HG03064 (cell line): ENCODE measurements at regions not wholly inside any gene's neighbourhood (a gene's known extent, or its start where the extent isn't known, plus 50 kb on each side); places are given as distances from the start of the nearest gene placed in this dataset.
"Not testable (repeated sequence)": the region's sequence is repeated elsewhere in the genome, so short reads cannot be mapped to it uniquely, and the experiment has no call there.

Experiments
- ATAC-seq: cut with Tn5 transposase; IDR thresholded peaks from one replicate; pipeline ENCODE4 v1.9.1; 2021; ENCODE audit warnings: low read depth; ENCODE audit not compliant: unreplicated experiment

DNA sequence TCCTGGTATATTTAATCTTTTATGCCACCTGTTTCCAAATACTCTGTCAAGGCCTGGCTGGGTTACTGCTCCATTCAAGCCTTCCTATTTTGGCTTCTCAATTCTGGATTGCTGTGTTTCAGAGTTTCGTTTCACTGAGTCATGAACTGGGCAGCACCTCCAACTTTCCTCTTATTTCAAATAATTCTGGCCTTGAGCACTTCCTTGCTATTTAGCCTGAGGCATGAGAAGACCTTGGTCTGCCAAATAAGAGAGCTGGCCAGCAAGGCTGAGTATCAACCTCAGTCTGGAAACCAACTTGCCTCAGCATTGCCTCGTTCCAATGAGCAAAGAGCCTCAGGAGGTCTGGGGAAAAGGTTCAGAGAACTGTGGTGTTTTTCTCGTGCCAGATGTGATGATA, 66.6 kb downstream of the TNFAIP3 start:
- no peak for ATAC-seq

DNA sequence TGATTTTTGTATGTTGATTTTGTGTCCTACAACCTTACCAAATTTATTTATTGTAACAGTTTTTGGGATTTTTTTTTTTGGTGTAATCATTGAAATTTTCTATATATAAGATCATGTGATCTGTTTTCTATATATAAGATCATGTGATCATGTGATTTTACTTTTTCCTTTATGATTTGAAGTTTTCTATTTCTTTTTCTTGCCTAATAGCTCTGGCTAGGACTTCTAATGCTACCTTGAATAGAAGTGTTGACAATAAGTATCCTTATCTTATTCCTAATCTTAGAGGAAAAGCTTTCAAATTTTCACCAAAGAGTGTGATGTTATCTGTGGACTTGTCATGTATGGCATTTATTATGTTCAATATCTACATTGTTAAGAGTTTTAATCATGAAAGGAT, 69.7 kb downstream of the TNFAIP3 start:
- no peak for ATAC-seq

DNA sequence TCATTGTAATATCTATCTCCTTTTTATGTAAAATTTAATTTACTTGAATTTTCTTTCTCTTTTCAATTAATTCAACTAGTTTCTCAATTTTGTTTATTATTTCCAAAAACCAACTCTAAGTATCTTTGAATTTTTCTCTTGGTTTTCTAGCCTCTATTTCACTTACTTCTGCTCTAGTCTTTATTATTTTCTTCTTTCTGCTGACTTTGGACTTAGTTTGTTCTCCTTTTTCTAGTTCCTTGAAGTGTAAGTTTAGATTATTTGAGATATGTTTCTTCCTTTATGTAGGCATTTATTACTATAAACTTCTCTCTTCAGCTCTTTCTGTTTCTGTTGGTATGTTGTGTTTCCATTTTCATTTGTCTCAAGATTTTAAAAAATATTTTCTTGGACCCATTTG, 70.8 kb downstream of the TNFAIP3 start:
- ATAC-seq: no peak

DNA sequence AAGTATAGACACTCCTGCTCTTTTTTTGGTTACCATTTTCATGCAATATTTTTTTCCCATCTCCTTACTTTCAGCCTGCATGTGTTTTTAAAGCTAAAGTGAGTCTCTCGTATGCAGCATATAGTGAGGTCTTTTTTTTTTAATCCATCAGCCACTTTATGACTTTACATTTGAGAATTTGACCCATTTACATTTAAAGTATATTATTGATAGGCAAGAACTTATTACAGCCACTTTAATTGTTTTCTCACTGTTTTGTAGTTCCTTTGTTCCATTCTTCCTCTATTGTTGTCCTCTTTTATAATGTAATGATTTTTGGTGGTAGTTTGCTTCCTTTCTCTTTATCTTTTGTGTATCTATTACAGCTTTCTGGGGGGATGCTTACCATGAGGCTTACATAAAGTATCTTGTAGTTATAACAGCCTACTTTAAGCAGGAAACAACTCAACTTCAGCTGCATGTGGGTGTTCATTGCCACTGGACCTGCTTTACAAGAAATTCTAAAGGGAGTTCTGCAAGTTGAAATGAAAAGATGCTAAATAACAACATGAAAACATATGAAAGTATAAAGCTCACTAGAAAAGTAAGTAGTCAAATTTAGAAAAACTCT, 71.8 kb downstream of the TNFAIP3 start:
- ATAC-seq: no peak

DNA sequence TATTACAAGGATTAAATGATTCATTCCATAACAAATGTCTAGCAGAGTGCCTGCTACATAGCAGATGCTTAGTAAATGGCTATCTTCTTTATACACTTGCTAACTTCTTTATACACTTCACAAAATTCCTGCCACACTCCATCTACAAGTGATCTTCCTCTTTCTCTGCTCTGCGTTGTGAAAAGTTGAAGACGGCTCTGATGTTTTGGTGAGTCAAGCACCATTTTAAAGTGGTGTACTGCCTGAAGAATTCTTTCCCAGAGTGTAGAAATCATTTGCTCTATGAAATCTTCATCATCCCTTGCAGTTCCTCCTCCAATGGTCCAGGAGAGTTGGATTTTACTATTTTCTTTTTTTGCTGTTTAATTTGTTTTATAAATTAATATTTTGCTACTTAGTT, 74.9 kb downstream of the TNFAIP3 start:
- ATAC-seq: no peak

DNA sequence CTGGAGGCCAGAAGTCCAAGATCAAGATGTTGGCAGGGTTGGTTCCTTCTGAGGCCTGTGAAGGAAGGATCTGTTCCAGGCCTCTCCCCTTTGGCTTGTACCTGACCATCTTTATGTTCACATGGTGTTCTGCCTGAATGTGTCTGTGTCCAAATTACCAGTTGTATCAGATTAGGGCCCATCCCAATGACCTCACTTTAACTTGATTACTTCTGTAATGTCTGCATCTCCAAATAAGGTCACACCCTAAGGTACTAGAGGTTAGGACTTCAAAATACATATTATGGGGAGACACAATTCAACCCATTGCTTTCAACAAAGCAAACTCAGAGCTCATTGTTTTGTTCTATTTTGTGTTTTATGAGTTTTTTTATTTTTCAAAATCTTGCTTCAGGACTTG, 75.7 kb downstream of the TNFAIP3 start:
- no peak for ATAC-seq

DNA sequence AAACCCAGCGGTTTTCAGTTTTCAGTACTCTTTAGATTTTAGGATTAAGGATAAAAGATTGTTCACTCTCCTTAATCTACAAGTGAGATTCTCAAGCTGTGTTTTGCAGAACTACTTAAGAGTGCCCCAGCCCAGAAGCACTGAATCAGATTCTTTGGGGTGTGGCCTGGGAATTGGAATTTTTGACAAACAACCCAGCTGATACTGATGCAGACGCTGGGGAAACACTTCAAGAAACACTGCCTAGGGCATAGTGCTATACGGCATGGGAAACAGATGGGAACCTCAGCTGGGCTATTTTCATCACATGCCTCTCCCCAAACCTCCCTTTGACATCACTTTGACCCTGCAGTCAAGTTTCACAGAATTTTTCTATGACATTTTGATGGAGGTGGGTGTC, 77.3 kb downstream of the TNFAIP3 start:
- ATAC-seq: not testable (repeated sequence)

DNA sequence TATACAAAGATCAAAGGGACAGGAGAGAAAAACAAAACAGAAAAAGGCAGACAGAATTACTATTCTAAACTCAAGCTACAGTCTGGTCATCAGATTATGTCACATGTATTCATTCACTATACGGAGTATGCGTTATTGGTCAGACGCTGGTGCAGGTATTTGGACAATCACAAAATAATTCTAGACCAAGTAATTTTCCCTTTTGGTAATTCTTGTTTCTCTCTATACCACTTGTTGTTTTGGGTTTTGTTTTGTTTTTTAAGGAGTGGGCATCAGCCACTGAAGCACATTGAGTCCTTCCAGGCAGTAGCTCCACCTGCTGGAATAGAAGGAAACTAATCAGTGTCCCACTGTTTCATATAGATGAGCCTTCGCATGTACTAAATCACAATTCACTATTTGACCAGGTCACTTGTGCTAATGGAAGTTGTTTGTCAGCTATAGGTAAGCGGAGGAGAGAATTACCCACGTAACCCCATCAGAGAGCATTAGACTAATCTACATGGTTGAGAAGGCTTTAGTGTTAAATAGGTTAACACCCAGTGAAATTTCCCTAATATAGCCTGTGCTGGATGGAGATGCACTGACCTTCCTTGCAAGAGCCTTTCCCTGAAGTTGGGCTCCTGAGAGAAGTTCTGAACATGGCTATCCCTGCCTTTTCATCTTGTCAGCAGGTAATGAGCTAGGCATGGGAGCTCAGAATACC, 77.9 kb downstream of the TNFAIP3 start:
- ATAC-seq: no peak

DNA sequence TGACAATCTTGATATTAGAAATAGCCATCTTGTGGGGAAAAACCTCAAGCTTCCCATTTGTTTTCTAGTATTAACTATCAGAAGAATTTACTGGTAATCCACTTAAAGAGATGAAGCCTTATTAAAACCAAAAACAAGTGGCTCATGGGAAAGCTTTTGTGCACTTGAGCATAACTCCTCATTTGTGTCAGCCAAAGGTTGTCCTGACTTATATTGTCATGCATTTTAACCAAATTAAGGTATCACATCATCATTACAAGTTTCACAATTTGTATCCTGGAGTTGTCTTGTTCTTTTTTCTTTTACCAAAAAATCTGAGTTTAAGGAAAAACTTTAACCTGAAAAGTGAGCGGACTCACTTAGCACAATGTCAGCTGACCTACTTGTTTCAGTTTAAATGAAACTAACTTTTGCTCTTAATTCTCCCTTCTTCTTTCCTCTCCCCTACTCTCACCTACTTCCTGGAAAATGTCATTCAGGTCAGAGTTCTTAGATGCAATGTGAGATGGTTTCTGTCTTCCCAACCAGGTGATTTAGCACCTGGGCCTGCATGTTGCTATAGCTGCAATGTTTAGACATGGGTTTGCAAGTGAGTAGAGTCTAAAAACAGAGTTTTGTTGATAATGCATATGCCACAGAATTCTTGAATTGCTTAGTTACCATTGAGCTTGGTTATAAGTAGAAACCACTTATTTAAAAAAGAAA, 82.8 kb downstream of the TNFAIP3 start:
- peak; percentile 35 for ATAC-seq

DNA sequence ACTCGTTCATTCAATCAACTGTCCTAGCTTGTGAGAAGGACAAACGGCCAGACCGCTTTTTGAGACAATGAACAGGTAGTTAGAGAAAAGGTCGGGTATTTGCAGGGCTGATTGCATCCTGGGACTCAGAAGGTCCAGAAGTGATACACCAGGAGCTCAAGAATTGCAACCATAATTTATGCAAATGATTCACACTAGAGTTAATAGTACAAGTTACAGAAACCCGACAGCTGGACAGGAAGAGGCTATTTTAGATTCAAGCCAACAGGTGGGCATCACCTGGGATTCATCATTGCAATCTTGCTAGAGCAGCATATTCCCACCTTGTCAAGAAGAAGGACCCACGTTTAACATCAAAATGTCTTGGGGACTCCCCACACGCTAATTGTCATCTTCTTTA, 83.5 kb downstream of the TNFAIP3 start:
- peak; percentile 53 for ATAC-seq

DNA sequence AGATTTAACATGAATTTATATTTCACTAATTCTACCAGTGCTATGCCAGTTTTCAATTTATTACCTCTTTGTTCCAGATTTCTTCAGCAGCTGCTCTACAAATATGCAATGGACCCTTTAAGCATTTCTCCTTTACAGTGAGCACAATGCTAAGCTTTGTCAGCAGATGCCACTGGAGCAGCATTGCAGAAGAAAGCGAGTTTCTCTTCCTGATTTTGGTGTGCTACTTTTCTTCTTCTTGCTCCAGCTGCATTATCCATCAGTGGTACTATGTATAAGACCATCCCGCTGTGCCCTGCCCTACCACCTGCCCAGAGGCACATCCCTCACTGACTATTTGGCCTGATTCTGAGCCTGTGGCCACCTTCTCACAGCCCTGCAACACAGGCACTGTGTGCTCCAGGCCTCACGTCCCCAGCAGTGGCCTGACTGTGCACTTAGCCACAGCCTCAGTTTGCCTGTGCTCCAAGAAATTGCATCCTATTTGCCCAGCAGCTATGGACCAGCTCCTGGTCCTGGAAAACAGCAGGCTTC, 84.1 kb downstream of the TNFAIP3 start:
- peak; percentile 51 for ATAC-seq

DNA sequence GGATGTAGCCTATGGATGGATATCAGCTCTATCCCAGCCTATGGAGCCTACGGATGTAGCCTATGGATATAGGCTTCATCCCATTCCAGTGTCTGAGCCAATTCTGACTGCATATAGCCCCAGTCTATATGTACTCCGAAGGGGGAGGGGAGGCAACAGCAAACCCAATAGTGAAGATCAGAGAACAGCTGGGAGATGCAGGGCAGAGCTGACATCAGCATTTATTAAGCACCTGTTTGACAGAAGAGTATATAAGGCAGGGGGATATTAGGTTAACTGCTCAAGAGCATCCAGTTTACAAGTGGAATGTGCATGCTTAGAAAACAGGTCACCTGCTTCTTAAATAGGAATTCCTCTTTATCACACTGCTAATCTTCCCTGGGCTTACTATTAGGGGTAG, 85.2 kb downstream of the TNFAIP3 start:
- no peak for ATAC-seq

DNA sequence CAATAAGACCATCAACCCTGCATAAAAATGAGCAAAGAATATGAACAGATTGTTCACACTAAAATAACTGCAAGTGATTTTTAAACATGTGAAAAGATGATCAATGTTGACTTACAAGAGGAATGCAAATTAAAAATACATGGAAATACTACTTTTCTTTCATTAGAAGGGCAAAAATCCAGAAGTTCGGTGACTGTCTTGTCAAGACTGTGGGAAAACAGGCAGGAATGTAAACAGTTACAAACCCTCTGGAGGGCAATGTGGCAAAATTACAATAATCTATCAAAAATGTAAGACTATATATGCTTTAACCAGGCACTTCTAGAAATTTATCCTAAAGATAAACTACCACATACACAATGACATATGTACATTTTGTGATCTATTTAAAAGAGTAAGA, 86.7 kb downstream of the TNFAIP3 start:
- no peak for ATAC-seq

DNA sequence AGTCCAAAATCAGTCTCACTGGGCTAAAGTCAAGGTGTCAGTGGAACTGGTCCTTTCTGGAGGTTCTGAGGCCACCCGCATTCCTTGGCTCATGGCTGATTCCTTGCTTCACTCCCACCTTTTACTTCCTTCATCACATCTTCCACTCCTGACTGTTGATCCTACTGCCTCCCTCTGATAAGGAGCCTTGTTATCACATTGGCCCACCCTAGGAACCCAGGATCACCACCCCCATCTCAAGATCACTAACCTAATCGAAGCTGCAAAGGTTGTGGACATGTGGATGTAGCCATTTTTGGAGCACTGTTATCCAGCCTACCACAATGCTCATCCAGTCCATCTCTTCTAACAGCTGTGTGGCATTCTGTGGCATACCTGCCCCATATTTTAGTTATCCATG, 87.2 kb downstream of the TNFAIP3 start:
- no peak for ATAC-seq

DNA sequence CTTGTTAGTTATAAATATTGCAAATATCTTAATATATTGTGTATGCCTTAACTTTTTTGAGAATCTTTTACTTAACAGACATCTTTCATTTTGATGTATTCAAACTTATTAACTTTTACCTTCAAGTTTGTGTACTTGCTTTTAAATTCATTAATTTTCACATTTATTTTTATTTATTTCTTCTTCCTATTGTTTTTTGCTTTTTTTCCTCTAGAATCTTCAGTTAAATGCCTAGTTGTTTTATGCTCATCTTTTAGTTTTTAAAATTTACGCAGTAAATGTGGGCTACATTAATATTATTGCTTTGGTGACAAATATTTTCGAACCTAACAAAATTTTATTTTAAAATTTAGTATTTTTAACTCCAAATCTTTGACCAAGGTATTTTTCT, 89.0 kb downstream of the TNFAIP3 start:
- no peak for ATAC-seq

DNA sequence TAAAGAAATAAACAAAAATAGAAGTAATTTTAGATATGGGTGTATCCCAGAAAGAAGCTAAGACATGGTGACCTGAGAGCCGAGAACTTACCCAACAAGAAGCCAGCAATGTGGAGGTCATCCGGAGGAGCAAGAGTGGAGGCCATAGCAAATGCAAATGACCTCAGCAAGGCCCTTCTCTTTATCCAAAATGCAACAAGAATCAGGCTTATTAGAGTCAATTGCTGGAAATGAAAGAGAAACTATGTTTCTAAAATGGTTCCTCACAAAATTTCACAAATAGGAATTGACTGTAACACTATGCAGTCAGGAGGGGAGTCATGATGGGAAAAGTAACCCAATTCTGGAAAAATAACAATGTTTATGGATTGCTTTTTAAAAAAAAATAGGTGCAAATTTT, 90.4 kb downstream of the TNFAIP3 start:
- no peak for ATAC-seq

DNA sequence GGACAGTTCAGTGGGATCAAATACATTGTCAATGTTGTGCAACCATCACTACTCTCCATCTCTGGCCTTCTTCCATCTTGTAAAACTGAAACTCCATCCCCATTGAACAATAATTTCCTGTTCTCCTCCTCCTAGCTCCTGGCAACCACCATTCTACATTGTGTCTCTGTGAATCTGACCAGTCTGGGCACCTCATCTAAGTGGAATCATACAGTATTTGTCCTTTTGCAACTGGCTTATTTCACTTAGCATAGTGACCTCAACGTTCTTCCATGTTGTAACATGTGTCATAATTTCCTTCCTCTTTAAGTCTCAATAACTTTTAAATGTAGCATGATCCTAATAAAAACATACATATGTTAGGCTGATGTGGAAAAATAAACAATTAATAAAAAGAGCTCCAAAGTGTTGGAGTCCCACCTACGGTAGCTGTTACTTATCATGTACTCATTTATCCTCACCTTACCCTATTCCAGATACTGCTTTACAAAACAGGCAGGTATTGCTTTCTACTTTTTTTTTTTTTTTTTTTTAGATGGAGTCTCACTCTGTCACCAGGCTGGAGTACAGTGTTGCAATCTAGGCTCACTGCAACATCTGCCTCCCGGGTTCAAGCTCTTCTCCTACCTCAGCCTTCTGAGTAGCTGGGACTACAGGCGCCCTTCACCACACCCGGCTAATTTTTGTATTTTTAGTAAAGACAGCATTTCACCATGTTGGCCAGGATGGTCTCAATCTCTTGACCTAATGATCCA, 91.9 kb downstream of the TNFAIP3 start:
- no peak for ATAC-seq

DNA sequence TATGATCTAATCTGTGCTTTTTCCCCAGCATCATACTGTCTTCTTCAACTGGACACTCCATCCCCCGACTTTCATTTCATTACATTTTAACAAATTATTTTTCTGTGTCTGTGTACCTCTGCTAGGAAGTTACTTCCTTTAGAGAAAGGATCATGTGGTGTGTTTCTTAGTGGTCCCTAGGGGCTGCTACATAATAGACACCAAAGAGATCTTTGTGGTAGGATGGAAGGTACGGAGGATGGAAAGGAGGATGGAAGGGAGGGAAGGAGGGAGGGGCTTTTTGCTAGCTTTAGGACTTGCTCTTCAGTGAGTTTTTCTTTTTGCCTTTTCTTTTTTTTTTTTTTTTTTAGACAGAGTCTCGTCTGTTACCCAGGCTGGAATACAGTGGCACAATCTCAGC, 95.7 kb downstream of the TNFAIP3 start:
- ATAC-seq: no peak

DNA sequence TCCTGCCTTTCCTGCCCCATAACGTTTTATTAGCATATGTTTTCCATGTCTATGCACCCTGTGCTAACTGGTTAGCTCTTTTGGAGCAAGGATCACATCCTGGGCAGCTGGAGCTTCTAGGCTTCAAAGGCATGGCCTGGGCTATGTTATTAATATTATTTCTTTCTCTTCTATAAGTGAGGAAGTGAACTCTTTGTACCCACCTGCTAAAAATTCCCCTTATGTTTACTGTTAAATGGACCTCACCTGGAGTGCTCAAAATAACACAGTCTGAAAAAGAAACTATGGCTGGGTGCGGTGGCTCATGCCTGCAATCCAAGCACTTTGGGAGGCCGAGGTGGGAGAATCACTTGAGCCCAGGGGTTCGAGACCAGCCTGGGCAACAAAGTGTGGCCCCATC, 97.8 kb downstream of the TNFAIP3 start:
- ATAC-seq: no peak

DNA sequence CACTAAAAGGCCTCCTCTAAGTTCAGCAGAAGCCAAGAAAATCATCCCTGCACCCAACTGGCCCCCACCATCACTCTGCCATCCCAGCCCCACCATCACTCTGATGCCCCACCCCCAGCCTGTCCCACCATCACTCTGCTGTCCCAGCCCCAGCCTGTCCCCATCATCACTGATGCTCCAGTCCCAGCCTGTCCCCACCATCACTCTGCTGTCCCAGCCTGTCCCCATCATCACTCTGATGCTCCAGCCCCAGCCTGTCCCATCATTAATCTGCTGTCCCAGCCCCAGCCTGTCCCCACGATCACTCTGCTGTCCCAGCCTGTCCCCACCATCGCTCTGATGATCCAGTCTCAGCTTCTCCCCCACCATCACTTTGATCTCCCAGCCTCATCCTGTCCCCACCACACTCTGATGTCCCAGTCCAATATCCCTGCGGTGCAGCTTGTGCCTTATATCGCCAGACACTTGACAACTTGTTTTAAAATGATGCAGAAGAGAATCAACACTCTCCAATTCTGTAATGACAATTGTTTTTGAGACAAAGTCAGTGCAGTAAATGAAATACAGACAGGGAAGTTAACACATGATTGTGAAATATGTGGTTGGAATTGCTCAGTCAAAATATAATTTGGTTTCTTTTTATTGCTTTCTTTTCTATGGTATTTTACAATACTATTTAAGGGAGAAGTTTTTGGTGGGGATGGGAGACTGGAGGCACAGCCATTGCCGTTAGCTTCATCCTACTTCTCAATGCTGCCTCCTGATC, 100.8 kb downstream of the TNFAIP3 start:
- ATAC-seq: no peak
